GM06990 (cell line): ENCODE measurements at regions not wholly inside any gene's neighbourhood (a gene's known extent, or its start where the extent isn't known, plus 50 kb on each side); places are given as distances from the start of the nearest gene placed in this dataset.
"Not testable (repeated sequence)": the region's sequence is repeated elsewhere in the genome, so short reads cannot be mapped to it uniquely, and the experiment has no call there.

Experiments
- DNase-seq: peaks from one replicate; pipeline ENCODE4 v3.0.0-alpha.2; 2011; ENCODE audit not compliant: insufficient read length; ENCODE audit errors: extremely low read depth
- H3K27me3 ChIP-seq: replicated peaks from 2 replicates; pipeline ENCODE4 v1.6.0; 2011; ENCODE audit warnings: low read length; ENCODE audit not compliant: control insufficient read depth, insufficient read depth
- H3K36me3 ChIP-seq: 2 replicates; pipeline ENCODE4 v1.5.1; 2011; ENCODE audit warnings: low read length; ENCODE audit not compliant: control insufficient read depth, insufficient read depth
- H3K4me3 ChIP-seq: replicated peaks from 2 replicates; pipeline ENCODE4 v1.5.1; 2011; ENCODE audit warnings: low read depth, mild to moderate bottlenecking, control low read depth, low read length
- CTCF ChIP-seq: IDR thresholded peaks from 2 replicates; pipeline ENCODE4 v1.5.1; 2011; ENCODE audit warnings: low read length, control low read depth, mild to moderate bottlenecking, inconsistent platforms; ENCODE audit not compliant: insufficient read depth, poor library complexity, severe bottlenecking

GRCh38 chr3:178342111-178342510, 194.1 kb upstream of the KCNMB2 start:
- no peaks in the 10 kb centered on the region for H3K36me3 ChIP-seq
- TF ChIP-seq CTCF, result no peak
- no peak for DNase-seq
- no peak overlapping the region for H3K4me3 ChIP-seq
- H3K27me3 ChIP-seq, result no peaks in the 10 kb centered on the region; the same call in 1 of the 2 replicates

GRCh38 chr3:178343433-178344038, 192.7 kb upstream of the KCNMB2 start:
- no peak for TF ChIP-seq CTCF
- no peak overlapping the region for H3K4me3 ChIP-seq
- H3K27me3 ChIP-seq, result no peaks in the 10 kb centered on the region; the same call in 1 of the 2 replicates
- H3K36me3 ChIP-seq, result no peaks in the 10 kb centered on the region
- no peak for DNase-seq

- Histone ChIP-seq H3K36me3 (no peaks in the 10 kb centered on the region), H3K4me3 (no peak overlapping the region), H3K27me3 (no peaks in the 10 kb centered on the region; the same call in 1 of the 2 replicates)
- DNase-seq, result no peak
- no peak for TF ChIP-seq CTCF
Measured at GRCh38 chr3:178345944-178346343, 190.3 kb upstream of the KCNMB2 start.

- H3K36me3 ChIP-seq, H3K4me3 ChIP-seq, H3K27me3 ChIP-seq, DNase-seq: not testable (repeated sequence)
Measured at GRCh38 chr3:178348561-178349217, 187.5 kb upstream of the KCNMB2 start.

- DNase-seq, H3K27me3 ChIP-seq, H3K36me3 ChIP-seq, H3K4me3 ChIP-seq: not testable (repeated sequence)
Measured at GRCh38 chr3:178349218-178349596, 187.0 kb upstream of the KCNMB2 start.

- Histone ChIP-seq H3K36me3 (no peaks in the 10 kb centered on the region), H3K27me3 (no peaks in the 10 kb centered on the region), H3K4me3 (no peak overlapping the region)
- TF ChIP-seq CTCF, result no peak
- DNase-seq, result no peak
Measured at GRCh38 chr3:178350763-178351162, 185.5 kb upstream of the KCNMB2 start.
